ENCODE measurements at regions not wholly inside any gene's neighbourhood (a gene's known extent, or its start where the extent isn't known, plus 50 kb on each side); places are given as distances from the start of the nearest gene placed in this dataset.

DNA sequence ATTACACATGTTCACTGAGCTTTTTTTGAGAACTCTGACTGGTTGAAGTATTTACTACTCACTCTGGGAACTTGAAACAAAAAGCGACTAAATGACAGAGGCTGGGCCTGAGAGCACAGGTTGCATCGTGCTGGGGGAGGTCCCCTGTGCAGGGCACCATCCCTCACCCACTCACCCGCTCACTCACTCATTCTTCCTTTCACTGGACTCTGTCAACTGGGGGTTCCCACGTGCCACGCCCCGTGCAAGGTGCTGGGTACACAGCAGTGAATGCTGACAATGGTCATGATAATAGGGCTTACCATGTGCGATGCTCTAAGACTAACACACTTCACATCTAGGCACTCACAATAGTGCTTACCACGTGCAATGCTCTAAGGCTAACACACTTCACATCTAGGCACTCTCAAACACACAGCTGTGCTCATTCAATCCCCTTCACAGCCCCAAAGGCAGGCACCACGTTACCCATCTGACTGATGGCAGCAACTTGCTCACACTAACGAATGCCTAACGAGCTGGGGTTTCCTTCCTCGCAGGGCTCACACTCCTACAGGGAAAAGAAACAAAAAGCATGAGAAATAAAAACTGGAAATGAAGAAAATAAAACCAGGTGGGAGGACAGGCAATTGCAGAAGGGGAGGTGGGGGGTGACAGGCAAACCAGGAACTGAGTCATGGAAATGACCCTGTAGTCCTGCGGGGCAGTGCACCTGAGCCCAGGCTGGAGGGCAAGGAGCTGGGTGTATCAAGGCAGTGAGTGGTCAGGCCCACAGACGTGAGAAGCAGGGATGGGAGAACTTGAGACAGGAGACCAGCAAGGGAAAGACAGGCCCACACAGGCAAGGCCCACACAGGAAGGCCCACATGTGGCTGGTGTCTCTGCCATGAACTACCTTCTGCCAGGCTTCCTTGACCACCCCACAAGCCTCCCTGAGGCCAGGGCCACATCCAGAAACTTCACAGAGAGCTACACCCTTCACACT, 147.0 kb upstream of the FAM20C start:
- H3K9me3 Mint-ChIP-seq = no peaks in the 10 kb centered on the region
- H3K27me3 Mint-ChIP-seq (ENCODE audit: low read depth) = peaks cover 38% of the 10 kb centered on the region
- peaks cover 12% of the 10 kb centered on the region for H3K4me1 Mint-ChIP-seq (ENCODE audit: low read depth)
- no peaks in the 10 kb centered on the region for H3K36me3 Mint-ChIP-seq (ENCODE audit: insufficient read depth in 2 of 2)
- ATAC-seq (replicated peaks in 1 of 2) = peak; percentile 94 to 95
- no peak overlapping the region for H3K4me3 Mint-ChIP-seq
- H3K27ac Mint-ChIP-seq = no peak overlapping the region
- DNase-seq = peak; percentile 37 to 45

DNA sequence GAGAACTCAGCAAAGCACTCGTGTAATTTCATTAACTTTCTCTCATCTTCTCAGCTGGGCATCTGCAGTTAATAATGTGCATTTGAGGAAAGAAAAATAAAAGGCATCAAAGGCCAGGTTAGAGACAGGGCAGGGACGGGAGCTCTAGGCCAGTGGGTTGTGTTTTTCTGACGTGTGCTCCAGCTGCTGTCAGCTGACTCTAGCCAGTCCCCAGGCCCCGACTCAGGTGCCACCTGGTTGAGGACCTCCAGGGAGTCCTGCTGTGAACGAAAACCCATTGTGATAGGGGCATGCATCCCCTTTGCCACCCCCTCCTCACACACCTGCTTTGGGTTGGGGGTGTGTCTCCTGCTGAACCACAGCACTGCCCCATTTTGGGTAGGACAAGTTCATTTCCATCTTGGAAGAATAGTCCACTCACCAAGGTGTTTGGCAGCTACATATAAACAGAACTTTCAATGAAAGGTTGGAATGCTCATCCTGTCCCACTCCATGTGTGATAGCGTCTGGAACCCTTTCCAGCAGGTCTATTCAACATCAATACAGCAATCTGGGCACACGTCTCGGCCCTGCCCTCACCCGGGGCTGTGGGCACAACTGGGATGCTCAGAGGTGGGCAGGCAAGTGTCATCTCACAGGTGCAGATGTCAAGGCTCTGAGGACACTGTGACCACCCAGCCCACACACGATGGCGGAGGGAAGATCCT, 146.1 kb upstream of the FAM20C start:
- Mint-ChIP-seq H3K4me3 (no peak overlapping the region), H3K27me3 (ENCODE audit: low read depth) (peaks cover 35% of the 10 kb centered on the region), H3K9me3 (no peaks in the 10 kb centered on the region), H3K27ac (no peak overlapping the region), H3K36me3 (ENCODE audit: insufficient read depth in 2 of 2) (no peaks in the 10 kb centered on the region), H3K4me1 (ENCODE audit: low read depth) (peaks cover 12% of the 10 kb centered on the region)
- ATAC-seq (replicated peaks in 1 of 2) (no peak), DNase-seq (no peak)

DNA sequence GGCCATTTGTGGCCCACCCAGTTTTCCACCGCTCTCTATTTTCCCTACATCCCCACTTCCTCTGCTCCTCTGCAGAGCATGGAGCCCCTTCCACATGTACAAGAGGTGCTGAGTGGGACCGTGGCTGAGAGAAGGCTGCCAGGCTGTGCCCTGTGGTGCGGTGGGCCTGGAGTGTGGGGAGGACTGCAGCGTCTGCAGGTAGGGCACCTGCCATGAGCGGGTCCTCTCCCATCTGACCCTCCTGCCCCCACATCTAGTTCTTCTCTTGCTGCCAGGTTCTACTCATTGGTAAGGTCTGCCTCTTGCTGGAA, 145.6 kb upstream of the FAM20C start:
- Mint-ChIP-seq H3K4me3 (no peak overlapping the region), H3K27me3 (ENCODE audit: low read depth) (peaks cover 30% of the 10 kb centered on the region), H3K36me3 (ENCODE audit: insufficient read depth in 2 of 2) (no peaks in the 10 kb centered on the region), H3K9me3 (no peaks in the 10 kb centered on the region), H3K27ac (no peak overlapping the region), H3K4me1 (ENCODE audit: low read depth) (peaks cover 12% of the 10 kb centered on the region)
- DNase-seq (no peak), ATAC-seq (replicated peaks in 1 of 2) (no peak)

DNA sequence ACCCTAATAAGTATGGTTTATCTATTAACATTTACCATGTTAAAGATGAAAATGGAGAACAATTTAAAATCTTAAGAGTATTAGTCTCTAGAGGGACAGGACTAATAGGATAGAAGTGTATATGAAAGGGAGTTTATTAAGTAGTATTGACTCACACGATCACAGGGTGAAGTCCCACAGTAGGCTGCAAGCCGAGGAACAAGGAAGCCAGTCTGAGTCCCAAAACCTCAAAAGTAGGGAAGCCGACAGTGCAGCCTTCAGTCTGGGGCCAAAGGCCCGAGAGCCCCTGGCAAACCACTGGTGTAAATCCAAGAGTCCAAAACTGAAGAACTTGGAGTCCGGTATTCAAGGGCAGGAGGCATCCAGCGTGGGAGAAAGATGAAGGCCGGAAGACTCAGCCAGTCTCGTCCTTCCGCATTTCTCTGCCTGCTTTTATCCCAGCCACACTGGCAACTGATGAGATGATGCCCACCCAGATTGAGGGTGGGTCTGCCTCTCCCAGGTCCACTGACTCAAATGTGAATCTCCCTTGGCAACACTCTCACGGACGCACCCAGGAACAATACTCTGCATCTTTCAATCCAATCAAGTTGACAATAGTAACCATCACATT, 140.8 kb upstream of the FAM20C start:
- no peaks in the 10 kb centered on the region for H3K9me3 Mint-ChIP-seq
- H3K4me3 Mint-ChIP-seq = no peak overlapping the region
- no peaks in the 10 kb centered on the region for H3K4me1 Mint-ChIP-seq (ENCODE audit: low read depth)
- DNase-seq (no peak), ATAC-seq (replicated peaks in 1 of 2) (no peak)
- H3K27me3 Mint-ChIP-seq (ENCODE audit: low read depth) = peaks cover 6% of the 10 kb centered on the region
- H3K36me3 Mint-ChIP-seq (ENCODE audit: insufficient read depth in 2 of 2) = no peaks in the 10 kb centered on the region
- H3K27ac Mint-ChIP-seq = no peak overlapping the region

DNA sequence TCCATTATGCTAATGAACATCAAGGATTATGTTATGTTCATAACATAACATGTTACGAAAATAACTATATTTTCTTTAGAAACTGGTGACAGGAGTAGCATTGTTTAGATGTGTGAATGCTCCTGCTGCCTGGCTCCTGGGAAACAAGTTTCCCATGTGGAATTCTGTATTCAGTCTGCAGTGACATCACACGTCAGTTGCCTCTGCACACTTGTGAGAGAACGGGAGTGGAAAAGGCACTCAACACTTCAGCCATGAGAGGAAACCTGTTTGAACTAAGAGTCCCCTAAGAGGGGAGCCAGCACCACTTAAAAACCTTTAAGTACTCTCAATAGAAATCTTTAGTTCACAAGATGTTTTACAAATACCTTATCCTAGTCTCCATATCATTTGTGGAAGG, 140.3 kb upstream of the FAM20C start:
- no peak overlapping the region for H3K4me3 Mint-ChIP-seq
- DNase-seq = no peak
- no peaks in the 10 kb centered on the region for H3K36me3 Mint-ChIP-seq (ENCODE audit: insufficient read depth in 2 of 2)
- ATAC-seq (replicated peaks in 1 of 2) = no peak
- no peaks in the 10 kb centered on the region for H3K4me1 Mint-ChIP-seq (ENCODE audit: low read depth)
- peaks cover 2% of the 10 kb centered on the region for H3K27me3 Mint-ChIP-seq (ENCODE audit: low read depth)
- H3K27ac Mint-ChIP-seq = no peak overlapping the region
- H3K9me3 Mint-ChIP-seq = no peaks in the 10 kb centered on the region

DNA sequence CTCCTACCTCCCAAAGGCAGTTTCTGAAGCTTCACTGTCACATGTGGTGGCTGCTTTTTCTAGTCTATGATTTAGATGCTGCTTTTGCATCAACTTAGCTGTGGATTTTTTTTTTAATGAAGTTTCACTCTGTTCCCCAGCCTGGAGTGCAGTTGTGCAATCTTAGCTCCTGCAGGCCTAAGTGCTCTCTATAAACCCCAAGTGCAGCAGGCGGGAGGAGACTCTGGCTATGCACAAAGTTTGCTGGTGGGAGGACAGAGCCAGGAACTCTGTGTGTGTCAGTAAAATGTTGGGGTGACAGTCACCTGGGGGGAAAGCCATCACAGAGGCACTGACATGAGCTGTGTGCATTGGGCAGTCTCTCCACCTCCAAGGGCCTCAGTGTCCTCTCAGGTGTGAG, 138.8 kb upstream of the FAM20C start:
- H3K27ac Mint-ChIP-seq = no peak overlapping the region
- no peak for ATAC-seq (replicated peaks in 1 of 2)
- no peaks in the 10 kb centered on the region for H3K4me1 Mint-ChIP-seq (ENCODE audit: low read depth)
- H3K27me3 Mint-ChIP-seq (ENCODE audit: low read depth) = no peaks in the 10 kb centered on the region
- no peak for DNase-seq
- H3K4me3 Mint-ChIP-seq = no peak overlapping the region
- H3K9me3 Mint-ChIP-seq = no peaks in the 10 kb centered on the region
- no peaks in the 10 kb centered on the region for H3K36me3 Mint-ChIP-seq (ENCODE audit: insufficient read depth in 2 of 2)

DNA sequence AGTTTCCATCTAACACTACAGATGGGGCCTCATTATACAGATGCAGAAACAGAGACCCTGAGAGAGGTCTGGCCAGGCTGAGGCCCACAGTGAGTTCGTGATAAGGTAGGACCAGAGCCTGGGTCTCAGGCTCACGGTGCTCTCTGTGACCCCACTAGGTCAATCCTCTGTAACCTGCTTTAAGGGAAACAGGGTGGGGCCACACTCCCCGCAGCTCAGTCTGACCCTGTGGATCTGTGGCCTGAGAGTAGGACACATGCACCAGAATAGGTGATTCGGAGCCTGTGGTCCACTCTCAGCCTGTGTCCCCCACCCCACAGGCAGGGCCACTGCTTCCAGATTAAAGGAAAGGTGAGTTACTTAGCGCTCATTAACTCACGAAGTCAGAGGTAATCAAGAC, 137.8 kb upstream of the FAM20C start:
- Mint-ChIP-seq H3K27ac (no peak overlapping the region), H3K9me3 (no peaks in the 10 kb centered on the region), H3K4me3 (no peak overlapping the region), H3K27me3 (ENCODE audit: low read depth) (no peaks in the 10 kb centered on the region), H3K36me3 (ENCODE audit: insufficient read depth in 2 of 2) (no peaks in the 10 kb centered on the region), H3K4me1 (ENCODE audit: low read depth) (no peaks in the 10 kb centered on the region)
- ATAC-seq (replicated peaks in 1 of 2) (no peak), DNase-seq (no peak)

DNA sequence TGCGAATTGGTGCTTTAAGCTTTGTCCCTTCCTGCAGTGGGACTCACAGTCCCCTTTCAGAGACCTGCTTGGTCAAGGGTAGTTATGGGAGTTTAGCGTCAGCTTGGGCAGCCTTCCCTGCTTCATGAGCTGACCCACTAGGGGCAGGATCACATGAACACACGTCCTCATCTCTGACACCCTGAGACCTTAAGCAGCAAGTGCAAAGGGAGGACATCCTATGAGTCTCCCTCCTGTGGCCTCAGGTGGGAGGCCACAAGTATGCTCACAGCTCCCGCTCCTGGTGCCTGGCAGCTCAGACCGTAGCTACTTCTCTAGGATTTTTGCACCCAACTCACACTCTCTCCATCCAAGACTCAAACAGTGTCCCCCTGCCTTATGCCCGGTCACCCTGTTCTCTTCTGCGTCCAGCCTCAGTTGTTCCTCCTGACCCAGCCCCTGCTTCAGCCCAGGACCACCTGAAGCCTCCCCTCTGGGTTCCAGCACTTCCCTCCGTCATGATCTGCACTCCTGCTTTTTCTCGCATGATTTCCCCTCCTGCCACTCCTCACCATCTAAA, 136.6 kb upstream of the FAM20C start:
- Mint-ChIP-seq H3K27me3 (ENCODE audit: low read depth) (no peaks in the 10 kb centered on the region), H3K4me3 (no peak overlapping the region), H3K27ac (no peak overlapping the region), H3K36me3 (ENCODE audit: insufficient read depth in 2 of 2) (no peaks in the 10 kb centered on the region), H3K9me3 (no peaks in the 10 kb centered on the region), H3K4me1 (ENCODE audit: low read depth) (no peaks in the 10 kb centered on the region)
- ATAC-seq (replicated peaks in 1 of 2) = no peak
- DNase-seq = no peak

DNA sequence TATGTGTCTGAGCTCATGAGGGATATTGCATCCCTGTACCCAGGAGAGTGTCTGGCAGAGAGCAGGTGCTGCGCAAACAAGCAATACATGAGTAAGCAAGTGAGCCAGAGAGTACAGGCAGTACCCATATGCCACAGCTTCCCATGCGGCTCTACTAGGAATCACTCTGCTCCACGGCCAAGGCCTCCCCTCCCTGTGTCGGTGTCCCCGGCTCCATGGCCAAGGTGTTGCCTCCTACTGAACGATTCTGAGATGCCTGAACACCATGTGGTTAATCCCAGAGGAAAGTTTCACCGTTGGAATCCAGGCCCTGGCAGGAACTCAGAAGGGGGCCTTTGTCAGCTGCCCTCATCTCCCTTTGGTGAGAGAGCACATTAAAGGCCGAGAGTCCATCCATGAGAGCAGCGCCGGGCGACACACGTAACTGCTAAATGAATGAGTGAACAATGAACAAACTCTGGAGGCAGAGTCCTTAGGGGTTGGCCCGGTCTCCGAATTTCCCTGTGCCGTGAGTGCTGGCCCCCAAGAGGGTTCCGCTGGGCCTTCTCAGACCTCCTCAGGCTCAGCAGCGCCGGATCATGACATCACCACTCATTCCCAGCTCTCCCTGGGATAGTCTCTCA, 136.0 kb upstream of the FAM20C start:
- Mint-ChIP-seq H3K36me3 (ENCODE audit: insufficient read depth in 2 of 2) (no peaks in the 10 kb centered on the region), H3K27ac (no peak overlapping the region), H3K9me3 (no peaks in the 10 kb centered on the region), H3K4me3 (no peak overlapping the region), H3K4me1 (ENCODE audit: low read depth) (no peaks in the 10 kb centered on the region), H3K27me3 (ENCODE audit: low read depth) (no peaks in the 10 kb centered on the region)
- DNase-seq (no peak), ATAC-seq (replicated peaks in 1 of 2) (no peak)

DNA sequence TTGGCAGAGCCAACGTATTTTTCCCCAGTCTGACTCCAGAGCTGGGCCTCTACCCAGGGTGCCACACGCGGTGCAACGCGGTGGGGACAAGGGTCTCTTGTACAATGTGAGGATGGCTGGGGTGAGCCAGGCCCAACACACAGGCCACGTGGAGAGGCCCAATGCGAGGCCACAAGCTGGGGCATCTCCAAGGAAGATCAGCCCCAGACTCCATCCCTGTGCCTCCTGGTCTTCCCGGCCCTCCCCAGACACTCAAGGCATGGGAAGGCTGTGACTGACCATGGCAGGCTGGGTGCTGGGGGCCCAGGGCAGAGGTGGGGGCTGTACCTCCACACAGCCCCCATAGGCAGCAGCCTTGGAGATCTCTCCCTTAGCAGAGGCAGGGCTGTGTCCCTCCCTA, 135.3 kb upstream of the FAM20C start:
- no peaks in the 10 kb centered on the region for H3K36me3 Mint-ChIP-seq (ENCODE audit: insufficient read depth in 2 of 2)
- H3K27me3 Mint-ChIP-seq (ENCODE audit: low read depth) = no peaks in the 10 kb centered on the region
- H3K4me1 Mint-ChIP-seq (ENCODE audit: low read depth) = no peaks in the 10 kb centered on the region
- no peak for ATAC-seq (replicated peaks in 1 of 2)
- DNase-seq = no peak
- no peak overlapping the region for H3K4me3 Mint-ChIP-seq
- no peaks in the 10 kb centered on the region for H3K9me3 Mint-ChIP-seq
- H3K27ac Mint-ChIP-seq = no peak overlapping the region

DNA sequence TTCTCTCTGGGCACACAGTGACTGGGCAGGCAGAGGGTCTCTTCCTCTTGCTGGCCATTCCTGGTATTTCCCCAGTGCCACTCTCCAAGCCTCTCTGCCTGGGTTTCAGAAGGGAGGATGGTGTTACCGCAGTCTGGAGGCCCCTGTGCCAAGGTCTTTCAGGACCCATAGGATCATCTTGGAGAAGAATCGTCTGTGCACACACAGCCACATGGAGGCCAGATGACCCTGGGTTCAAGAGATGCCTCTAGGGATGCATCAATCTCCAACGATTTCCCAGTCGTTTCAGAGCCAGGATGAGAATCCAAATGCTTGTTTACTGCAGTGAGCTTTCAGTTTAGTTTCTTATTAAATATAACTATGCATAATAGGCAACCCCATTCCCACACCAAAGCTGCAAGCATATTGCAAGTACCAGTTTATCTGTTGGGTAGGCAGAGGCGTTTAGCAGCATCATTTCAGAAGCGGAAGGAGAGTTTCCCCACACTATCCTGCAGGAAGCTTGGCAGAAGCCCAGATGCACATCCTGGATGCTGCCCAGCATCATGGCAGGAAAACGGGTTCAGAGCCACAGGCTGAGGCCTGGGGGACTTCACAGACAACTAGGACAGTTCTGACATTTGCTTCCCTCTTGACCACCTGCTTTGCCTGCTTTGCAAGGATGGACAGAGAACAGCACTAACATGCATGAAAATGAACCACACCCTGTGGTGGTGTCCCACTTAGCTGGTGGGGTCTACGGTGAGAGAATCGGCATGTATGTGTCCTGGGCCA, 134.7 kb upstream of the FAM20C start:
- no peak overlapping the region for H3K4me3 Mint-ChIP-seq
- no peak for ATAC-seq (replicated peaks in 1 of 2)
- no peaks in the 10 kb centered on the region for H3K36me3 Mint-ChIP-seq (ENCODE audit: insufficient read depth in 2 of 2)
- H3K4me1 Mint-ChIP-seq (ENCODE audit: low read depth) = no peaks in the 10 kb centered on the region
- H3K27me3 Mint-ChIP-seq (ENCODE audit: low read depth) = no peaks in the 10 kb centered on the region
- DNase-seq = no peak
- H3K27ac Mint-ChIP-seq = no peak overlapping the region
- H3K9me3 Mint-ChIP-seq = no peaks in the 10 kb centered on the region

DNA sequence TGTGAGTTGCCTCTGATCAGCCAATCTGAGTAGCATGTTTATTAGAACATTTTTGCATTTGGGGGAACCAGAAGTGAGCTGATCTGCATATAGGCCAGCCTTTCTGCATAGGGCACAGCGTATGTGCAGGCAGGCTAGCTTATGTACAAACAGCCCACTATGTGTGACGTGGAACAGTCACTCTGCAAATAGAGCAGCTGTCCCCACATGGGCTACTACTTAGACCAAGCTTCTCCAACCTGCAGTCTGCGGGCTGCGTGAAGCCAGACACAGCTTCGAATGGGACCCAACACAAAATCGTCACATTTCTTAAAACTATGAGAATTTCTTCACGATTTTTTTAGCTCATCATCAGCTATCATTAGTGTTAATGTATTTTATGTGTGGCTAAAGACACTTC, 134.1 kb upstream of the FAM20C start:
- H3K4me3 Mint-ChIP-seq = no peak overlapping the region
- H3K27ac Mint-ChIP-seq = no peak overlapping the region
- no peaks in the 10 kb centered on the region for H3K36me3 Mint-ChIP-seq (ENCODE audit: insufficient read depth in 2 of 2)
- ATAC-seq (replicated peaks in 1 of 2) (no peak), DNase-seq (no peak)
- H3K27me3 Mint-ChIP-seq (ENCODE audit: low read depth) = no peaks in the 10 kb centered on the region
- no peaks in the 10 kb centered on the region for H3K4me1 Mint-ChIP-seq (ENCODE audit: low read depth)
- no peaks in the 10 kb centered on the region for H3K9me3 Mint-ChIP-seq

Measured in activated T-cell treated with anti-CD3 and anti-CD28 coated beads, Interleukin-2, amount 50 U/mL, for 72 hours (primary cell).